NCI-H526 (cell line): ENCODE measurements at regions not wholly inside any gene's neighbourhood (a gene's known extent, or its start where the extent isn't known, plus 50 kb on each side); places are given as distances from the start of the nearest gene placed in this dataset.

Source experiments
- DNase-seq, 2 experiments: peaks; one replicate each; lab custom pipeline; 2025; lab: John Stamatoyannopoulos, UW

DNA sequence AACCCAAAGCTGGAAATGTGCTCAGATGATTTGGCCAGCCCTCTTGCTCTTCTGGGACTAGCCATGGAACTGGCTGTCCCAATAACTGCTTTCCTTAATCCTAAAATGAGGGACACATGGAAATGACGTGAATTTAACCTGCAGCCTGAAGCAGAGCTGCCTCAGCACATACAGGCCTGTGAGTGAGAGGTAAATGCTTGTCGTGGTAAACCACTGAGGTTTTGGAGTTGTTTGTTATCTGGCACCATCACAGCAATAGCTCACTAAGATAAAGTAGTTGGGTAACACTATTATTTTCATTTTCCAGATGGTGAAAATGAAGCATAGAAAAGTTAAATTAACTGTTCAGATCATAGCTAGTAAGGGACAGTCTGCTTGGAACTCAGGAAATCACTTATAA lies 333.4 kb upstream of the CHD6 start:
- no peak for DNase-seq

DNA sequence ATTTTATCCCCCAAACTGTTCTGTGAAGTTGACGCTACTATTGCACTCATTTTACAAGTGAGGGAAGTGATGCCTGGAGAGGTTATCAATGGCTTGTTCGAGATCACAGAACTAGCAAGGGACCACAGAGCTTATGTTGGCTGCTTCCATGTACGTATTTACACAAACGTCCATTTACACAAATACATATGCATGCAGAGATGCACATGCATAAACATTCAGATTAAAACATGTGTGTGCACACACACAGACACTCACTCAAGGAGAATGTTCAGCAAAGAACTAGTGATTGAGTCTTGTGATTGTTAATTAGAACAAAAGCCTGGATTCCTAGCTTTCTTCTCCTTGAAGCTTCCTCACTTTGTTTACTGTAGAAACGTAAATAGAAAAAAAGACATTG lies 321.5 kb upstream of the CHD6 start:
- no peak for DNase-seq

DNA sequence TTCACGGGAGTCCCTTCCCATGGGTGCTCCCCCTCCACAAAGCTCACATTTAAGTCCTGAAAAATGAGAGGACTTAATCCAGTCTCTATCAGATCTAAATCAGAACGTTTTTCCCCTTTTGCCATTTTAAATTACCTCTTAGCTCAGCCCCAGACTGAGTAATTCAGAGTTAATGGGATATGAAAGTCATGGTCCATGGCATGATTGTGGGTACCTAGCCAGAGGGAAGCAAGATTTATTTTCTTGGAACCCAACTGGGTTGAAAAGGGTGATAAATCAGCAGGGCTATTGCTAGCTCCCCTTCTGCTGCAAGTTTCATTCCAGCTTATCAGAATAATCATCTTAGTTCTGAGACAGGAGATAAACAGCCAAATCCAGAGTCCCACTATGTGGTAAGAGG lies 320.2 kb upstream of the CHD6 start:
- DNase-seq = no peak

DNA sequence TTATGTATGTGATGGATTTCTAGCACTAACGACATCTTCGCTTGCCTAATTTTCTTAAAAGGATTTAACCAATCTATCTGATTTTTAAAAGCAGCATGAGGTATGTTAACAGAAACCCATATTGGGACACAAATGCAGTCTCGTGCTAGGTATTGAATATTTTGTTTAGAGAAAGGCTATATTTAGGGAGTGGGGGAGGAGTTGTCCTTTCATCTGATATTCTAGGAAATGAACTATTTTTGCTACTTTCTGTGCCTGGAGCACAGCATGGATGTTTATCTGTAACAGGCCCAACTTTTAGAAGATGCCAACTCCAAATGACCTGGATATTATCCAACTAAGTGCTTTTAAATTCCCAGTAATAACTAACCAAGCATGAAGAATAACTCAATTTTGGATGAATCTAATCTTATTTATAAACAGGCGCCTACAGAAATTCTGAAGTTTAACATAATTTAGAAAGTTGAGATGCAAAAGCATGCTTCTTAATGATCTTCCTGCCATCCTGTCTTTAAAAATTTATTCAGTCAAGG lies 317.1 kb upstream of the CHD6 start:
- no peak for DNase-seq

DNA sequence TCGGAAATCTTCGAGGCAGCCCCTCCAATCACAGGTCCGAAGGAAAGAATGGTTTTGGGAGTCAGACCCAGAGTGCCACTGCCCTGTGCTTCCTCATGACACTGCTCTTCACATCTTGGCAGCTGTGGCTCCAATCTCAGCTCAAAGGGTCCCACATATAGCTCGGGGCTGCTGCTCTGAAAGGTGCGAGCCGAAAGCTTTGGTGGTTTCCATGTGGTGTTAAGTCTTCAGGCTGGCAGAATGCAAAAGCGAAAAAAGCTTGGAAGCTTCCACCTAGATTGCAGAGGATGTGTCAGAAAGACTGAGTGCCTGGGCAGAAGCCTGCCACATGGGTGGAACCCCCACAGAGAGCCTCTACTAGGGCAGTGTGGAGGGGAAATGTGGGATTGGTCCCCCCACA lies 314.3 kb upstream of the CHD6 start:
- DNase-seq = no peak

DNA sequence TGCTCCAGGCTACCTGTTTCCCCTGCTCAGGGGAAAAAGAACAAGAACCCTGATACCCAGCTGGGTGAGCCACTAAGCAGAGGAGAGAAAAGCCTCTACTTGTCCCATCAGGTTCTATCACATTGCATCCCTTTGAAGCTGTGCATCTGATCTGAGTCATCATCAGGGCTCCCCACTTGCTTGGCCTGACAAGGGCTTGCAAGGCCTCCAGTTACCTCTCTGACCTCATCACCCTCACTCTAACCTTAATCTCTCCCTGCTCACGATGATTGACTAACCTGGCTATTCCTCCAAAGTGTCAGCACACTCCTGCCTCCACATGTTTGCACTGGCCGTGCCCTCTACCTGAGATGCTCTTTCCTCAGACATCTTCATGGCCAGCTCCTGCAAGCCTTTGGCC lies 309.5 kb upstream of the CHD6 start:
- DNase-seq = no peak

DNA sequence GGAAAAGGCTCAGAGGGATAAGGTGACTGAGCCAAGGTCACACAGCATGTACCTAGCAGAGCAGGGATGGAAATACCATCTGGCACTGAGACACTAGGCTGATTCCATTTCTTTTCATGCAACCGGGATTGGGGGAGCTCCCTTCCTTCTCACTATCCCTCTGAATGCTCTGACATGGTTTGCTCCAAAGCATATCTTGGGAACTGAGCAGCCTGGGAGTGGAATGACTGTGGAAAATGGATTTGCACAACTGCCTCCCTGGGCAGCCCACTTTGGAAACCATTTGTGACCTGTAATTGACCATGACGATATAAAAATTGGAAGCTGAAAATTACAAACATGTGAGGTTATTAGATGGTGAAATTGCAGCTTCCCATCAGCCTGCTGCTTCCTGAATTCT lies 309.0 kb upstream of the CHD6 start:
- no peak for DNase-seq

DNA sequence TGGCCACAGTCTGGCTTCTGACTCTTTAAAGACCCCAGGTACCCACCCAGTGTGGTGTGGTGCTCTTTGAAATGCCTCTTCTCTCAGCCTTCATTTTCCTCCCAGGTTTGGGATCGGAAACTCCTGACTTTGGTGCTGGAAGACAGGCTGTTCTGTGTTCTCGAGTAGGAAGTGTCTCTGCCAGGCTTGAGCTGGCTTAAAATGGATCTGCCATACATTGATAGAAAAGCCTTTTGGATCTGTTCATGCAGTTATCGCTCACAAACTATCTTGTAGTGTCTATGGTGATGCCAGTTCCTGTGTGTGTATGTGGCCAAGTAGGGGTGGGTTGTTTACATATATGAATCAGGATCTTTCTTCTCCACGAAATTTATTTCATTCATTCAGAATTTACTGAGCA lies 307.3 kb upstream of the CHD6 start:
- DNase-seq = no peak

DNA sequence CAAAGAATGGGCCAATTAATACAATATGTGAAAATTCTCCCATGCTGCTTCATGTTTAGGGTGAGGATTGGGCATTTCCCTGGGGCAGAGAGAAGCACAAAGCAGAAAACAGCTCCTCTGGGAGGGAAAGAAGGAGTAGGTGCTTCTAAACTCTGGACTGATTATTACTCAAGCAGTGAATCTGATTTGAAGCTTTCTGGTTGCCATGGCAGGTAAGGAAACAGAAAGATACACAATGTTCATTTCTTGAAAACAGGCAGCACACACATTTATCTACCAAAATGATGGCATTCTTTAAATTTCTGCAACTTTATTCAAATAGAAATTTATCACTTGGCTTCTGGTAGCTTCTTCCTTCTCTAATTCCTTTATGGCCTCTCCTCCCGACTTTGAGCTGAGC lies 305.4 kb upstream of the CHD6 start:
- DNase-seq = no peak

DNA sequence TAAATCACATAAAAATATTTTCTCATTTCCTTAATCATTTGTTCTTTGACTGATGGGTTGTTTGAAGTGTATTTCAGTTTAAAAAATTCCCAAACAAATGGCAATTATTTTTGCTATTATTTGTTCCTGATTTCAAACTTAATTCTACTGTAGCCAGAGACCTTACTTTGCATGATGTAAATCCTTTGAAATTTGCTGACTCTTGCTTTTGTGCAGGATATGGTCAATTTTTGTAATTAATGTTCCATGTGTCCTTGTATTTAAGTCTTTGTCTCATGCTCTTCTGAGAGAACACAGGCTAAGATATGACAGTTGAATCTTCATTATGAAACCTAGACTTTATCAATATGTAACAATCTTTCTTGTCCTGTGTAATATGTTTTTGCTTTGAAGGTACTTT lies 295.0 kb upstream of the CHD6 start:
- no peak for DNase-seq

DNA sequence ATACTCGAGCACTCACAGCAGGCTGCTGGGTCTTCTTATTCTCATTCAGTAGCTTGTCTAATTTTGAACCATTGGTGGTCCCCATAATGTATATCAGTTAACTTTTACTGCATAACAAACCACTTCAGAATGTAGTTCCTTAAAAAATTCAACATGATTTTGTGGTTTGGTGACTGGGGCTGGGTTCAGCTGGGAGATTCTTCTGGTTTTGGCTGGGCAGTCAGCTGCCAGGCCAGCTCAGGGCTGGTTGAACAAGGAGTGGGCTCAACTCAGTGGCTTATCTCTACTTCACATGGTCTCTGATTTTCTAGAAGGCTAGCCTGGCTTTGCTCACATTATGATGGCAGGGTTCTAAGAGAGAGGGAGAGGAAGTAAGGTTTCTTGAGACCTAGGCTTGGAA lies 292.4 kb upstream of the CHD6 start:
- DNase-seq = no peak

DNA sequence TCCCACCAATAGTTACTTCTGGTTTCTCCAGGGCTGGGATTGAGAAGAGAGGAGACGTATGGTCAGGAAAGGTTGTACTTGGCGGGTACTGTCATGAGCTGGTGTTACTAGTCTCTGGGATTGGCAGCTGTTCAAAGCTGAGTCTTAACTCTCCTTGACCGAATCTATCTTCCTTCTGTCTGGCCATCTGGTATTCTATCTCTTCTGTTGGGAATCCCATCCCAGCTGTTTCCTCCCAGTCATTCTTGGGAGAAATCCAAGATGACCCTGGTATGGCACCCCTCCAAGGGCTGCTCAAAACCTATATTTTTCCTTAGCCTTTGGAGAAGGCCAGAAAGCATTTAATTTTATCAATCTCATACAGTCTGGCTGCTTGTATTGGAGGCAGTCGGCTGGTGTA lies 287.0 kb upstream of the CHD6 start:
- no peak for DNase-seq

DNA sequence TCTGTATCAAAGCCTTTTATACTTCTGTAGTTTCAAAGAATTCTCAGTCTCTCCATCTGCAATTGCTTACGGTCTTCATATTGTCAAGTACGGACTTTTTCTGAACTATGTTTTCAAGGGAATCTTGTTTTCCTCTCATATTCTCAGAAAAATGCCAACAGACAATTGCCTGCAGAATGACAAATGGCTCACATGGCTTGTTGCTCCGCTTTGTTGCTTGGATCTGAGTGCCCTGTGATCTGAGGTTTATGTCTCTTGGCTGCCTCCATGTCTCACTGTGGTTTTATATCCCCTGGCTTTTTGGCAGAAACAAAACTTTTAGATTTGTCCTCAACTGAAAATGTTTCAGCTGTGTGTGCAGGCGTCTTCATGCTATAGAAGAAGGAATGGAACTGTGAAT lies 285.4 kb upstream of the CHD6 start:
- DNase-seq = no peak

DNA sequence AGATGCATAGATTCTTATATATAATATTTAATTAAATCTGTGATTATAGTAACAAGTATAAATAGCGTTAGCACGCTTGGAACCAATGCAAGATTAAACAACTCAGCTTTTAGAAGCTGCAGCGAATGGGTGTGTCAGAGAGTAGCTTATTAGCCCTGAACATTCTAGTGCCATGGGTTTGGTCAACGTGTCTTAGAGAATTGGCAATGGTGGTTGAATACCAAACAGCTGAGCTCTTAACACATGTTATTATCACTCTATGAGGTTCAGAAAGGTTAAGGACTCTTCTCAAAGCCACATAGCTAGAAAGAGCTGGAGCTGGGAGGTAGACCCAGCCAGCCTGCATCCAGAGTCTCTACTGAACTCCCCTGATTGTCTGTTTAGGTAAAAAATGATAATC lies 284.2 kb upstream of the CHD6 start:
- no peak for DNase-seq

DNA sequence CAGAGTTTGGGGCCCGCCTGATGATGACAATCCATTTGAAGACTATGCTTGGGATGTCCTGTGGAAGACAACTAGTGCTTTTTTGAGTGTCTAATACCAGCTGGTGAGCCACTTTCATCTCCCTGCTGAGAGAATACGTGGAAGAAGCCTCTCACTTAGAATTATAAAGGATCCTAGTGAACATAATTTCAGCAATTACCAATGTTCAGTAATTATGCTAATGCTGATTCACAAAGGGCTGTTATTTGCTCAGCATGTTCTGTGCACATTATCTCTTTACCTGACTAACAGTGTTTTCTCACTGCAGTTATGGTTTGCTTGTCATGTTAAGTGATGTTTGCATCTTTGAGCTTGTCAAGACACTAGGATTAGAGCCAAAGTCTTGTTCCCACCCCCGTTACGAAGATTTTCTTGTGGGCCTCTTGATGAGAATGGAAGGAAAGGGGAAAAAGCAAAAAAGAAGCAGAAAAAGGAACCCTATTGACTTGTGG lies 282.1 kb upstream of the CHD6 start:
- DNase-seq = no peak

DNA sequence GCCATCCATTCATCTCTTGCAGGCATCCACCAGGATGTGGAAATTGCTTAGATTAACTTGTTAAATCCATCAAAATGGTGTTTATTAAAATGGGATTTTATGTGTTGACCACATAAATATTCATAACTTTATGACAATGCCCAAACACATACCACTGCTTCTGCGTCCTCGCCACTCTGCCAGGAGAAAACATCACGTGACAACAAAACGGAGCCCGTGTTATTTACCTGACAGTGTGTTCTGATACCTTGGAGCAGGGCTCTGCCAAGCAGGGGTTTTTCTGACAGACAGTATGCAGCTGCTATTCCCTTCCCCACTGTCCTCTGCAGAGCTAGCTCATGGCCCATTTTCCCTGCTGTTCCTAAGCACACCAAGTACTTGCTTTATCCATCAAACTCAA lies 279.5 kb upstream of the CHD6 start:
- no peak for DNase-seq

DNA sequence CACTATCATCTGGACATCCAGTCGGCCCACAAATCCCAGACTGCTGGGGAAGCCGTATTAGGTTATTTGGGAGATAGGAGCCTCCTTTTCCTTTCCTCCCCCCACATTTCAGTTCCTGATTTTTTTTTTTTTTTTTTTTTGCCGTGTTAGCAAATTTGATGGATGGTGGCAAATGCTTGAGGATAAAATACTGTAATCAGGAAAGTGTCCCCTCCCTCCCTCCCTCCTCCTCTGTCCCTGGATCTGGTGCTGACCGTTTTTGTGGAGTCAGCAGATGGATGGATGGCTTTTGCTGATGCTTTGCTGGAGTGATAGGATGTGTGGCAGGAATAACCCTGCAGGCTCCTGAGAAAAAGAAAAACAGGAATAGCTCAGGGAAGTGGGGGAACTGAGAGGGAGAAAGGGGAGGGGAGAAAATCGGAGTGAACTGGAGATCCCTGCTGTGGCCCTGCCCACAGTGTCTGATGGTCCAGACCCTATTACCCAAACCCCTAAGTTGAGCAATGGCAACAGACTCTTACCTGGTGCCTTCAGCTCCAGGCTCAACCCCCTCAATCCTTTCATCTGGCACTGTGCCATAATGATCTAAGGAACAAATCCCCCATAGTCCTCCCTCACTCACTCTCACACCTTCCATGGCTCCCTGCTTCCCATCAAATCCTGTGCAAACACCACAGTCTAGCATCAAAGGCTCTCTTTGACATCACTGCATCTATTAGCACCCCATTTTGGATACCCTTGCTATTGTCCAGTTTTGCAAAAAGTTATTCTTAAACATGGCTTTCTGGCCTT lies 277.3 kb upstream of the CHD6 start:
- DNase-seq = no peak

DNA sequence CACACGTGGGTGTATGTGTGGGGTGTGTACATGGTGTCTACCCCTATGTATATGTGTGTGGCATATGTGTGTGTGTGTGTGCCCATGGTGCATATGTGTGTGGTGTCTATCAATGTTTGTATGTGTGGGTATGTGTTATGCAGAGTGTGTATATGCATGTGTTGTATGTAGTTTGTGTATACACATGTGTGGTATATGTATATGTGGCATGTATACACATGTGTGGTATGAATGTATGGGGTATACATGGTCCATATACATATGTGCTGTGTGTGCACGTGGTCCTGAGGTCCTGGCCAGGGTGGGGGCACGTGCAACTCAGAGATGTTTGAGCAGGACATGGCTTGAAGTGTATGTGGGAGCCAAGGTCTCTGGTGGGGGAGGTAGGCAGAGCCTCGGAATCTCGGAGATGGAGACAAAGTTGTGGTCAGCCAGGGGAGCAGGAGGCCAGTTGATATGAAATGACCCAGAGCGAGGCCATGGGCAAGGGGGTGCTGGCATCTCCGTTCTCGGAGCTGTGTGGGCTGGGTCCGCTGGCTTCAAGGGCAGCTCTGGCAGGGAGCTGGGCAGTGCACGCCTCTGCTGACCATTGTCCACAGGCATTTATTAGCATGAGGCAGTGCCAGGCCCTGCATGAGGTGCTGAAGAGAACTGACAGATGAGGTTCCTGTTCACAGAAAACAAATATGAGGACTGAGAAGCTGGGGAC lies 276.2 kb upstream of the CHD6 start:
- no peak for DNase-seq

DNA sequence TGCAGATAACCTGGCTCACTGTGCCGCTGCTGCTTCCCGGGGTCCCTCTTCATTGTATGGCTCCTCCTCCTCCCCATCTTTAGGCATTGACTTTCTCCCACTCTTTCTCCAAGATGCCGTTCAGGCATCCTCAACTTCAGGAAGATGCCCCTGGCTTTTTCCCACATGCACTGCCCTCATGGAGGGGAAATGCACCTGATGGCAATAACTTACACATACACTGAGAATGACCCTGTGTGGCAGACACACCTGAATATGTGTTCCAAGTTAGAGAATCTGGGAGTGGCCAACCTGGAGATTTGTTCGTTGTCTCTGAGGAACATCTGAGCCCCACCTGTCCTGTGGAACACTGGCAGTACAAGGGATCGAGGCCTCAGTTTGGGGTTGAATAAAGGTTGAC lies 273.9 kb upstream of the CHD6 start:
- DNase-seq = no peak

DNA sequence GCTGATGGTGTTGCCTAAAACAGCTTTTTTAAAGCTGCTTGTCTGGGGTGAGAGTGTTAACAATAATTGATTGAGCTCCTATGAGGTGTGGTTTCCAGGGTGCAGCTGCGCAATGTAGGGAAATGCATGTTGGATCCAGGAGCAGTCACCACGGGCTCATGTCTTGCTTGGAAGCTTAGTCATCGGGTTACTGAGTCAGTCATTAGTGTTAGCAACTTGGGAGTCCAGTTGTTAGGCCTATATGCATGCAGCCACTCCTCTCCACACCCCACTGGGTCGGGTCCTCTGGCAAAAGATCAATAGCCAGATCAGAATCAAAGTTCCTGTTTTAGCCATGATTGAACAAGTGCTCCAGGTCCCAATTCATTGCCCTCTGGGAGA lies 271.7 kb upstream of the CHD6 start:
- no peak for DNase-seq

DNA sequence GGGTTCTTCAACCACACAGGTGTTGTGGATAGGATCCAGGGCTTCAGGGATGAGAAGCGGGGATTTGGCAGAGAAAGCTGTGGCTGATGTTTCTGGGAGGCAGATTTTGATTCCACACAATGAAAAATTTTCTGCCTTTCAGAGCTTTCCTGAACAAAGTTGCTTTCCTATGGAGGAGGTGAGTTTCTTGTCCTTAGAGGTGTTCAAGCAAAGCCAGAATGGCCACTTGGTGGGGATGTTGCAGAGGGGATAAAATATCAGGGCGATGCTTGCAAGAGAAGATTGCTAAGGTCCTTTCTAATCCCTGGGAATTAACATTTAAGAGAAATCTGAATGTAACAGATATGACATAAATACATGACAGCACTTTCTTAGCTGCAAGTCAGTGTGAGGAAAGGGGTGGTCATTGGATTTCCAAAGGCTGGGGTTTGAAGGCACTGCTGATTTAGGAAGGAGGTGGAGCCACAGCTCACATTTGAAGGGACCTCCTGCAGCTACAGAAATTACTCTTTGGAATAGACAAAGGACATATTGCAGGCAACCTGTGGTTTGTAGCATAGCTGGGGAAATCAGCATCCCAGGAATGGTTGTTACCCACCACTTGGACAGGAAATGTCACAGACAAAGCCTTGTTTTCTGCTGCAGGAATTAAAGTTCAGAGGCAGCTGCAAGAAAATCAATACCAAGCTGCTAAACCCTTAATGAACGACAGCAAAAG lies 271.1 kb upstream of the CHD6 start:
- DNase-seq = peak; percentile 16 to 59

DNA sequence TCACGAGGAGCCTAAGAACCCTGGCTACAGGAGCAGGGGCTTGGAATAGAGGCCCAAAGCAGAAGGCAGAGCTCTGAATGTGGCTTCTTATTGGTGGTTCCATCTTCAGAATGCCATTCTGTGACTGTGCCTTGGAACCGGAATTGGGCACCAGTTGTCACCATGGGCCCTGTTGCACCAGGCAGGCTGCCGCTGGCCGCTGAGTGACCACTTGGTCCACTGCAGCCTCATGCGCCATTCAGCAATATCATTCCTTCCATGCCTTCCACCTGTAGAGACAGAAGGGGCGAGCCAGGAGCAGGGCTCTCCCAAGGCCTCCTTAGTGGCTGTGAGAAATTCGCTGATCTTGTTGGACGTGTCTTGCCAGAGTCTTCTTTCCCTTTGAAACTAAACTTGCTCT lies 270.3 kb upstream of the CHD6 start:
- DNase-seq = no peak

DNA sequence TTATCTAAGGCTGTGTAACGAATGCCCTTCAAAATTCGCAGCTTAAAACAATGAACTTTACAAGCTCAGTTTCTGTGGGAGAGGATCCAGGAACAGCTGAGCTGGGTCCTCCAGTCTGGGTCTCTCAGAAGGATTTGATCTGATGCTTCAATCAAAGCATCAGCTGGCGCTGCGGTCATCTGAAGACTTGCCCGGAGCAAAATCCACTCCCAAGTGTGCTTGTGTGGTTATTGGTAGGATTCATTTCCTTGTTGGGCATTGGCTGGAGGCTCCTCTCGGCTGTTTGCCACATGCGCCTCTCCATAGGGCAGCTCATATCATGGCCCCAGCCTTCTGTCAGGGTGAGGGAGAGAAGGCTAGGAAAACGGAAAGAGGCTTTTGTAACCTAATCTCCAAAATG lies 269.3 kb upstream of the CHD6 start:
- DNase-seq = no peak
